ENCODE measurements at regions not wholly inside any gene's neighbourhood (a gene's known extent, or its start where the extent isn't known, plus 50 kb on each side); places are given as distances from the start of the nearest gene placed in this dataset.

DNA sequence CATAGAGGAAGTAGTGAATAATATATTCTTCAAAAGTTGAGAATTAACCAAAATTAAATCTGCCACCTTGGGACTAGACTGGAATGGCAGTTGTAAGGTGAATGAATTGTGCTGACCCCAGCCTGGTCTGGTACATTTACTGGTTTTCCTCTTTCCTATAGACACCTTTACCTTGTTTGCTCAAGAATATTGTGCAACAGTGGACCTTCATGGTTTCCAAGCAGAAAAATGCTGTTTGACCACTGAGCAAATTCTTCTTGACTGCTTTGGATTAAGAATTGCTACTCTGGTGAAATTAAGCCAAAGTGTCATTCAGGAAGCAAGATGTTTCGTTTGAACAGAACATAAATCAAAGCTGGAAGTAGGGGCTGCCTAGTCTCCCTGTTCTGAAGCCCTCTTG is 156.6 kb upstream of the TAB2 start:
- Histone ChIP-seq H3K27me3 (ENCODE audit: control insufficient read depth, insufficient read depth, low read length) (no peaks in the 10 kb centered on the region), H3K27ac (ENCODE audit: low read length) (no peak overlapping the region), H3K36me3 (ENCODE audit: control insufficient read depth, insufficient read depth, low read length) (no peaks in the 10 kb centered on the region), H3K4me1 (ENCODE audit: control insufficient read depth, insufficient read depth, low read length) (no peaks in the 10 kb centered on the region), H3K4me3 (ENCODE audit: low read length) (no peak overlapping the region), H3K9me3 (ENCODE audit: control insufficient read depth, low read depth, low read length) (no peaks in the 10 kb centered on the region)
- no CpG with 5 or more reads among the region's 1 CpG for WGBS (ENCODE audit: insufficient coverage, low lambda C conversion rate)
- DNase-seq, result no peak

DNA sequence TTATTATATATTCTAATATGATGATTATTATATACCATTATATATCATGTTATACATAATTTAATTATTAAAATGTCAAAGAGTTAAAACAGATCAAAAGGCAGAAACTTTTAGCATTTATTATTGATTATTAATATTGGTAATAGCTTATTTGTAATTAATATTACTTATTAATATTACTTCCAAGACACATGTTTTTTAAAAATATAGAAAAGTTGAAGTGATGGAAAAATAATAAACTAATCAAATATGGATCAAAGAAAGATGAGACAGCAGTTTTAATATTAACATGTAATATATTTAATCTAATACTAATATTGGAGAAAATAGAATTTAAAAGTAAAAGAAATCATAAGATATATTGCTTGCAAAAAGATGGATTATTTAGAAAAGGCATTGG is 154.6 kb upstream of the TAB2 start:
- Histone ChIP-seq H3K36me3 (ENCODE audit: control insufficient read depth, insufficient read depth, low read length) (no peaks in the 10 kb centered on the region), H3K27ac (ENCODE audit: low read length) (no peak overlapping the region), H3K4me1 (ENCODE audit: control insufficient read depth, insufficient read depth, low read length) (no peaks in the 10 kb centered on the region), H3K9me3 (ENCODE audit: control insufficient read depth, low read depth, low read length) (no peaks in the 10 kb centered on the region), H3K27me3 (ENCODE audit: control insufficient read depth, insufficient read depth, low read length) (no peaks in the 10 kb centered on the region), H3K4me3 (ENCODE audit: low read length) (no peak overlapping the region)
- no peak for DNase-seq

DNA sequence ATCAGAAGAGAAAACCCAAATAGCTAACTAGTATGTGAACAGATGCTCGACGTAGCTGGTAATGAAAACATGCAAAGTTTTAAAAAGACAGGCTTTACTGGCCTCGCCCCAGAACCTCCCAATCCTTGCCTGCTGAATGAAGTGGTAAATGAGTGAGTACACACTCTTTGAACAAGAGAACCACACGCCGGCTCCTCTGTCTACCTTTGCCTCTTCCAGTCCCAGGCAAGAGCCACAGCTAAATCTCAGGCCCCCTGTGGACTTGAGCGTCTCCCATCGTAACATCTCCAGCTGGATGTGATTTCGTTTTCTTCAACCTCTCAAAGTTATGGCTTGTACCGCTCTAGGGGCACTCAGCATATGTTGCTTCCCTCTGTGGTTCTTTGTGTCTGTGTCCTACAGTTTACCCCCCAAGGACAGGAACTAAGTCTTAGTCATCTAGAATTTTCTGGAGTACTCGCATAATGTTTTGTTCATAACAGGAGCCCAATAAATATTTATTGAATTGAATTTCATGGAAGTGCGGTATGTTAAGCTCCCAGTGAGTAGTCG is 153.2 kb upstream of the TAB2 start:
- H3K4me1 ChIP-seq (ENCODE audit: control insufficient read depth, insufficient read depth, low read length), result no peaks in the 10 kb centered on the region
- peaks cover 3% of the 10 kb centered on the region for H3K27me3 ChIP-seq (ENCODE audit: control insufficient read depth, insufficient read depth, low read length)
- H3K27ac ChIP-seq (ENCODE audit: low read length), result no peak overlapping the region
- 75% methylated on average over 4 of the region's 12 CpGs for WGBS (ENCODE audit: insufficient coverage, low lambda C conversion rate)
- no peaks in the 10 kb centered on the region for H3K36me3 ChIP-seq (ENCODE audit: control insufficient read depth, insufficient read depth, low read length)
- no peak for DNase-seq
- no peak overlapping the region for H3K4me3 ChIP-seq (ENCODE audit: low read length)
- no peaks in the 10 kb centered on the region for H3K9me3 ChIP-seq (ENCODE audit: control insufficient read depth, low read depth, low read length)

DNA sequence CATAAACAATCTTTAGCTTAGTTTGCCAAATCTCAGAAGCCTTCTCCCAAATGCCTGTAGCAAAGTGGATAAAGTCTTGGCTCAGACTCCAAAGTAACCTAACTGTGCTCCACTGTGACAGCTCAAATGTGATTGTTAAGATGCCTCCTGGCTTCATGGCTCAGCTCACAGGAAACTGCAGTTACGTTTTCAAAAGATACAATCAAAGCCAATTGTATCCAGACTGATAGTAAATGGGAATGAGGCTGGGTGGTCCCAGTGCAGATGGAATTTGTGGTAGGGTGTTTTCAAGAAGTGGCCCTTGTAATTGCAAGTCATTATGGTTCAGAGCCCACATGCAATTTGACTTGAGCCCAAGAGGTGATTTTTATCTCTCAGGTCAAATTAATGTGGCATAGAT is 151.2 kb upstream of the TAB2 start:
- no peaks in the 10 kb centered on the region for H3K36me3 ChIP-seq (ENCODE audit: control insufficient read depth, insufficient read depth, low read length)
- no peaks in the 10 kb centered on the region for H3K4me1 ChIP-seq (ENCODE audit: control insufficient read depth, insufficient read depth, low read length)
- H3K27ac ChIP-seq (ENCODE audit: low read length), result no peak overlapping the region
- no peak for DNase-seq
- no peaks in the 10 kb centered on the region for H3K9me3 ChIP-seq (ENCODE audit: control insufficient read depth, low read depth, low read length)
- no peak overlapping the region for H3K4me3 ChIP-seq (ENCODE audit: low read length)
- H3K27me3 ChIP-seq (ENCODE audit: control insufficient read depth, insufficient read depth, low read length), result peaks cover 3% of the 10 kb centered on the region
- WGBS (ENCODE audit: insufficient coverage, low lambda C conversion rate), result no CpG with 5 or more reads among the region's 1 CpG

DNA sequence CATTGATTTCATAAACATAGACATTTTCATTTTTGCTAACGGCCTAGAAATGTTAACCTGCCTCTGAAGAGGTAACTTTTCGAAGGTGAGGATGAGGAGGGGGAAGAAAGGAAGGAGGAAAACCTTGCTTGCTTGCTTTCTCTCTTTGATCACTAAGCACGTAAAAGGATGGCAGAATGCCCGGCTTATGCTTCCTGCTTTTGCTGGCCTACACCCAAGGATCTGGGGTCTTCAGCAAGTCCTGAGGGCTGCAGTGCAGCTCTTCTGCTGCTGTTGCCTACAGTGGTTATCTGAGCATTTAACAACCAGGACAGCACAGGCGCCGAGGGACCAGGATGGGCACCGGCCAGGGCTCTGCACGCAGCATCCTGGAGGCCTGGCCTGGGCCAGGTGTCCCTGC is 150.8 kb upstream of the TAB2 start:
- WGBS (ENCODE audit: insufficient coverage, low lambda C conversion rate), result no CpG with 5 or more reads among the region's 8 CpGs
- DNase-seq, result no peak
- no peak overlapping the region for H3K4me3 ChIP-seq (ENCODE audit: low read length)
- H3K4me1 ChIP-seq (ENCODE audit: control insufficient read depth, insufficient read depth, low read length), result no peaks in the 10 kb centered on the region
- H3K27ac ChIP-seq (ENCODE audit: low read length), result no peak overlapping the region
- H3K27me3 ChIP-seq (ENCODE audit: control insufficient read depth, insufficient read depth, low read length), result peaks cover 3% of the 10 kb centered on the region
- H3K36me3 ChIP-seq (ENCODE audit: control insufficient read depth, insufficient read depth, low read length), result no peaks in the 10 kb centered on the region
- no peaks in the 10 kb centered on the region for H3K9me3 ChIP-seq (ENCODE audit: control insufficient read depth, low read depth, low read length)

DNA sequence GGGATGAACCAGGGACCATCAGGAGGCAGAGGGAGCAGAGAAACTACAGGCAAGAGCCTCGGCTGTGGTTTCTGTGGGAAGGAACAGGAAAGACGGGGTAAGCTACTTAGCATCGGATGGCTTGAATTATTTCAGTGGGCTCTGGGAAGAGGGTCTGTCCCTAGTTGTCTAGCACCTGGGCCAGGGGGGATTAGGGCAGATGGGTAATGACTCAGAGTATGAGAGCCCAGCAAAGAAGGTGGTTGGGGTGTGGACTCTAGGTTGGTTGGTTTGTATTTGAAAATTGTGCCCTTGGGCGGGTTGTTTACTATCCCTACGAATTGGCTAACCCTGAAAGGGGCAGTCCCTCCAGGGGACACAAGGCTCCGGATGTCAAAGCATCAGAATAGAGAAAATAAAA is 148.5 kb upstream of the TAB2 start:
- no peak for DNase-seq
- Histone ChIP-seq H3K36me3 (ENCODE audit: control insufficient read depth, insufficient read depth, low read length) (no peaks in the 10 kb centered on the region), H3K27me3 (ENCODE audit: control insufficient read depth, insufficient read depth, low read length) (peaks cover 3% of the 10 kb centered on the region), H3K27ac (ENCODE audit: low read length) (no peak overlapping the region), H3K9me3 (ENCODE audit: control insufficient read depth, low read depth, low read length) (no peaks in the 10 kb centered on the region), H3K4me1 (ENCODE audit: control insufficient read depth, insufficient read depth, low read length) (no peaks in the 10 kb centered on the region), H3K4me3 (ENCODE audit: low read length) (no peak overlapping the region)
- 92% methylated on average over 2 of the region's 6 CpGs for WGBS (ENCODE audit: insufficient coverage, low lambda C conversion rate)

DNA sequence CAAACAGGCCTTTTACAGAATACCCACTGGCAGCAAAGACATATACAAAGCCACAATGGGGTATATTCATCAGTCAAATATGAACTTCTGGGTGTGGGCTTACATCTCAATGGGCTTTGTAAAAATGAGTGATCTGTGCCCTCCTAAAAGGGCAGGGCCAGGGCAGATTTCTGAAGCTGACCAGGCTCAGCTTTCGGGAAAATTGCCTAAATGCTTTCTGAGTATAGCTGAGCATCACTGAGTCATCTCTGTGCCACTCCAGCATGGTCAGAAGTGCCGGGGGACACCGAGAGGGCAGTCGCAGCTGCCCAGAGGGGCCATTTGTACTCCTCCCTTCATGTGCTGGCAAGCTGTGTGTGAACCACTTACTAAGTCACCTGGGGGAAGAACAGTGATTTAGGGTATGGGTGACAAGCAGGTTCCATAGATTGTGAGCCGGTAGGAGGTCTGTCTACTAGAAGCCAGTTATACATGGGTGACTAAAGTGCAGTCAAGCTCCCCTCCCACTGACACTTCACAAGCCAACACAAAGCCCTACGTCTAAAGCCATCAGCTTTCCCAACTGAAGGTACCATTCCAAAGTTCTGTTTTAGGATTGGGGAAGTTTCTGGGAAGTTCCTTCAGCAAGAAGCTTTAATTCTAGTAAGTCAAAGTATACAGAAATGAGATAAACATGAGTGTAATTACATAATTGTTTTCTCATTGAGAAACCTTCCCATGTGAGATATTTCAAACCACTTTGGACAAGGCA is 147.6 kb upstream of the TAB2 start:
- H3K9me3 ChIP-seq (ENCODE audit: control insufficient read depth, low read depth, low read length), result no peaks in the 10 kb centered on the region
- DNase-seq, result no peak
- no CpG with 5 or more reads among the region's 6 CpGs for WGBS (ENCODE audit: insufficient coverage, low lambda C conversion rate)
- H3K27me3 ChIP-seq (ENCODE audit: control insufficient read depth, insufficient read depth, low read length), result peaks cover 3% of the 10 kb centered on the region
- H3K36me3 ChIP-seq (ENCODE audit: control insufficient read depth, insufficient read depth, low read length), result no peaks in the 10 kb centered on the region
- H3K27ac ChIP-seq (ENCODE audit: low read length), result no peak overlapping the region
- no peak overlapping the region for H3K4me3 ChIP-seq (ENCODE audit: low read length)
- no peaks in the 10 kb centered on the region for H3K4me1 ChIP-seq (ENCODE audit: control insufficient read depth, insufficient read depth, low read length)

DNA sequence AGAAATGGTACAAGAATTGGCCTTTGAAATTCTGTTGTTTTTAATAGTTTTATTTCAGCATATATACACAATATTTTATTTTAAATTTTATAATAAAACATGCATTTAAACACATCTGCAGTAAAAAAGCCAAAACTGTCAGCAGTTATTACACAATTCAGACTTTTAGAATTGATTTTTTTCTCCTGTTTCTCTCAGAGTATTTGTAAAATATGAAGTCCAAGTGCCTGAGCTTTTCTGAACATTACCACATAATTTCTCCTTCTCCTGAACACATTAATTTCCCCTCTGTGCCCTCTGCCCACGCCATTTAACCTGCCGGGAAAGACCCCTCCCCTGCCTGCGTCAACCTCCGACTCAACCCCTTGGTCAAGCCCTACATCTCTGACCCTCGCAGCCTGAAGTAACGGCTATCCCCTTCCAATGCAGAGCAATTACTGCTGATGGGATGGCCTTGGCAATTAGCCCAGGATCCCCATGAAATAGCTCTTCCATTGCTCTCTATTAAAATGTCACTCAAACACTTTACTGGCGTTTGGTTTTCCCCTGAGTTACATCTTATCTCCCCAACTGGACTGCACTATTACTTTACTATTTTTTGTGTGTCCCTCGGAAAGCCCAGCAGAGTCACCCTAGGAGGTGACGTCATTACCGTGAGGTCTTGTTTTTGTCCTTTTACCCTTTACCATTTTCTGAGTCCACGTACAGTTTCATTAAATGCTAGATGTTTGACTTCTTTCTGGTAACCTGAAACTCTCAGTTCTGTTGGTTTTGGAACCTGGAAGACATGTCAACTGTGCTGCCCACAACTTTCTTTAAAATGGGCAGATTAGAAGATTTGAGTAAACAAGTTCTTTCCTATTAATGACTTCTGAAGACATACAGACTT is 146.7 kb upstream of the TAB2 start:
- H3K4me3 ChIP-seq (ENCODE audit: low read length), result no peak overlapping the region
- H3K27me3 ChIP-seq (ENCODE audit: control insufficient read depth, insufficient read depth, low read length), result peaks cover 3% of the 10 kb centered on the region
- H3K4me1 ChIP-seq (ENCODE audit: control insufficient read depth, insufficient read depth, low read length), result no peaks in the 10 kb centered on the region
- 83% methylated on average over 2 of the region's 11 CpGs for WGBS (ENCODE audit: insufficient coverage, low lambda C conversion rate)
- H3K27ac ChIP-seq (ENCODE audit: low read length), result no peak overlapping the region
- no peaks in the 10 kb centered on the region for H3K9me3 ChIP-seq (ENCODE audit: control insufficient read depth, low read depth, low read length)
- no peaks in the 10 kb centered on the region for H3K36me3 ChIP-seq (ENCODE audit: control insufficient read depth, insufficient read depth, low read length)
- no peak for DNase-seq

DNA sequence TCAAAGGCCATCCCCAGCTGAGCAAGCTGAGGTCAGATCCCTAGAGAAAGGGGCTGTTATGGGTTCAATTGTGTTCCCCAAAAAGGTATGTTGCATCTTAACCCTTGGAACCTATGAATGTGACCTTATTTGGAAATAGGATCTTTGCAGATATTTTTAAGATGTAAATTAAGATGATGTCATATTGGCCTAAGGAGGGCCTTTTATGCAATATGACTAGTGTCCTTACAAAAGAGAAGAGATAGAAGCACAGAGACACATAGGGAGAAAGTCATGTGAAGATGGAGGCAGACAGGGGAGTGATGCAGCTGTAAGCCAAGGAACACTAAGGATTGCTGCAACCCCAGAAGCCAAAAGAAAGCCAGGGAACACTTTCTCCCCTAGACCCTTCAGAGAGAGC is 144.3 kb upstream of the TAB2 start:
- no peaks in the 10 kb centered on the region for H3K9me3 ChIP-seq (ENCODE audit: control insufficient read depth, low read depth, low read length)
- H3K27me3 ChIP-seq (ENCODE audit: control insufficient read depth, insufficient read depth, low read length), result peaks cover 3% of the 10 kb centered on the region
- no peak for DNase-seq
- no peaks in the 10 kb centered on the region for H3K4me1 ChIP-seq (ENCODE audit: control insufficient read depth, insufficient read depth, low read length)
- H3K4me3 ChIP-seq (ENCODE audit: low read length), result no peak overlapping the region
- H3K36me3 ChIP-seq (ENCODE audit: control insufficient read depth, insufficient read depth, low read length), result no peaks in the 10 kb centered on the region
- no peak overlapping the region for H3K27ac ChIP-seq (ENCODE audit: low read length)

DNA sequence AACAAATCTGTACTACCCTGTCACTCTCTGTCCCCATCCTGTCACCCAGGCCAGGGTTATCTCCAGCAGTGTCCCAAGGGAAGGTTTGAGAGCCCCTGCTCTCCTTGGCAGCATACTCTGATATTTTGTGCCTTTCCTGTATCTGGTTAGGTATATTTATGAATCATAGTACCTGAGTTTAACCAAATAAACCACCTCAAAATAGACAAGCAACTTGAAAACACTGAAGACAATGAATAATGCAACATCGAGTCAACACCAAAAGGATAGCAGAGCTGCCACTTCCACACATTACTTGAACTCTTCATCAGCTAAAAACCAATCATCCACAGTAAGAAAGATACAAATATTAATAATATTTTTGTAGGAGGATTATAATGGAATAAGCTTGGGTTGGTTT is 142.6 kb upstream of the TAB2 start:
- Histone ChIP-seq H3K27me3 (ENCODE audit: control insufficient read depth, insufficient read depth, low read length) (no peaks in the 10 kb centered on the region), H3K9me3 (ENCODE audit: control insufficient read depth, low read depth, low read length) (no peaks in the 10 kb centered on the region), H3K27ac (ENCODE audit: low read length) (no peak overlapping the region), H3K36me3 (ENCODE audit: control insufficient read depth, insufficient read depth, low read length) (no peaks in the 10 kb centered on the region), H3K4me3 (ENCODE audit: low read length) (no peak overlapping the region), H3K4me1 (ENCODE audit: control insufficient read depth, insufficient read depth, low read length) (no peaks in the 10 kb centered on the region)
- no CpG with 5 or more reads among the region's 1 CpG for WGBS (ENCODE audit: insufficient coverage, low lambda C conversion rate)
- DNase-seq, result no peak

Data from large intestine (tissue), 3 donors.